ENCODE measurements at regions not wholly inside any gene's neighbourhood (a gene's known extent, or its start where the extent isn't known, plus 50 kb on each side); places are given as distances from the start of the nearest gene placed in this dataset.

GRCh38 chr3:140829796-140830195, 111.8 kb upstream of the SLC25A36 start:
- no peak for TF ChIP-seq POLR2AphosphoS5 (IDR thresholded peaks at IDR 0.05; ENCODE audit: low read depth, low read length)
- TF ChIP-seq POLR2A (IDR thresholded peaks at IDR 0.05; ENCODE audit: low read depth, low read length) = no peak
- TF ChIP-seq TAF1 (IDR thresholded peaks at IDR 0.05; ENCODE audit: borderline replicate concordance, low read depth, low read length) = no peak
